T-helper 2 cell (primary cell): ENCODE measurements at regions not wholly inside any gene's neighbourhood (a gene's known extent, or its start where the extent isn't known, plus 50 kb on each side); places are given as distances from the start of the nearest gene placed in this dataset.
"Not testable (repeated sequence)": the region's sequence is repeated elsewhere in the genome, so short reads cannot be mapped to it uniquely, and the experiment has no call there.

Source experiments
- DNase-seq, 5 experiments: peaks; one replicate each; pipeline versions ENCODE4 v3.0.0 to v3.0.0-alpha.2; 2012 to 2022

DNA sequence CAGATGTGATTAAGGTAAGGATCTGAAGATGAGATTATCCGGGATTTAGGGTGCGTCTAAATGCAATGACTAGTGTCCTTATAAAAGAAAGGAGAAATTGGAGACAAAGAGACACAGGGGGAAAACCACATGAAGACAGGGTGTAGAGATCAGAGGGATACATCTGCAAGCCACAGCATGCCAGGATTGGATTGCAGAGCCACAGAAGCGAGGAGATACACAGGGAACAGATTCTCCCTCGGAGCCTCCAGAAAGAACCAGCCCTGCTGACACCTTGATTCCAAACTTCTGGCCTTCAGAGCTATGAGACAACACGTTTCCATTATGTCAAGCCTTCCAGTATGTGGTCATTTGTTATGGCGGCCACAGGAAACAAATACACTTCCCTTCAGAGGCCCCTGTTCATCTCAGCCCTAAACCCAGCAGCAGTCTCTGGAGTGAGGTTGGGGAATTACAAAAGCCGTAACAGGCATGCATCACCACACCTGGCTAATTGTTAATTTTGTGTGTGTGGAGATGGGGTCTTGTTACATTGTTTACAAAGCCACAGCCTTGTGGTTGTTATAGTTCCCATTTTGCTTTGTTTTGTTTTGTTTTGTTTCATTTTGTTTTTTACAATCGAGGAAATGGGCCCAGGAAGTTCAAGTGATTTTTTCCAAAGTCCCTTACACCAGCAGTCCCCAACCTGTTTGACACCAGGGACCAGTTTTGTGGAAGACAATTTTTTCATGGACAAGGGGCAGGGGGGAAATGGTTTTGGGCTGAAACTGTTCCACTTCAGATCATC is 51.6 kb upstream of the LYRM9 start:
- no peak for DNase-seq

DNA sequence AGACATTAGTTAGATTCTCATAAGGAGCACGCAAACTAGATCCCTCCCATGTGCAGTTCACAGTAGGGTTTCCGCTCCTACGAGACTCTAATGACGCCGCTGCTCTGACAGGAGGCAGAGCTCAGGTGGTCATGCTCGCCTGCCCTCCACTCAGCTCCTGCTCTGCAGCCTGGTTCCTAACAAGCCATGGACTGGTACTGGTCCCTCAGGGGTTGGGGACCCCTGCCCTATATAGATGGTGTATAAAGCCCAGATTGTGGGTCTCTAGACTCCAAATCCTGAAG is 52.1 kb upstream of the LYRM9 start:
- no peak for DNase-seq

DNA sequence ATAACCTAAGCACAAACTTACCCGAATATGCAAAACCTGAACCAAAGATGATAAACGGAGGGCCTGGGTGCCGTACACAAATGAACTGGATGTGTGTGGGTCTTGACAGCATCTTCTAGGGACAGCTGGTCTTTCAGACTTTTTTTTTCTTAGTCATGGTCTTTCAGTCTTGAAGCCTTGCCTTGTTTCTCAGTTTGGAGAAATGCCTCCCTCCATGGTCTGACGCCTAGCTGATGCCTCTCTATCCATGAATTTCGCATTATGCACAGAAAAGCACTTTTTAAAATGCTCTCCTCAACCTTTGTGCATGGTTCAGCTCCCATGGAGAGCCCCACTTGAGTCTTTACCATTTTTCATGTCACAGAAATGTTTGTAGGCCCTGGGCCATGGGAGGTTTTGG is 52.8 kb upstream of the LYRM9 start:
- DNase-seq, result no peak

DNA sequence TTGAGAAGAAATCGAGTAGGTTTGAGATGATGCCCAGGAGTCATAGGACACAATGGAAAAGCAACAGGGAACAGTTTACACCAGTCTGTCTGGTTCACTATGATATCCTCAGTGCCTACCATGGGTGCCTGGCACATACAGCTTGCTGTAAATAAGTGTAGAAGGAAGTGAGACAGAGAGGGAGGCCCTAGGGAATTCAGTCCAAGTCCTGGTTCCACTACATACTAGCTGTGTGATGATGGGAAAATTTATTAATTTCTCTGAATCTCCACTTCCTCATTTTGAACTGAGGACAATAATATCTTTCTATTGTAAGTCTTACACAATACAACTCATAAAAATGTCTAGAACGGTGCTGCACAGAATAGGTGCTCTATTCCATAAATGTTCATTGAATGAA is 53.3 kb upstream of the LYRM9 start:
- DNase-seq, result no peak

DNA sequence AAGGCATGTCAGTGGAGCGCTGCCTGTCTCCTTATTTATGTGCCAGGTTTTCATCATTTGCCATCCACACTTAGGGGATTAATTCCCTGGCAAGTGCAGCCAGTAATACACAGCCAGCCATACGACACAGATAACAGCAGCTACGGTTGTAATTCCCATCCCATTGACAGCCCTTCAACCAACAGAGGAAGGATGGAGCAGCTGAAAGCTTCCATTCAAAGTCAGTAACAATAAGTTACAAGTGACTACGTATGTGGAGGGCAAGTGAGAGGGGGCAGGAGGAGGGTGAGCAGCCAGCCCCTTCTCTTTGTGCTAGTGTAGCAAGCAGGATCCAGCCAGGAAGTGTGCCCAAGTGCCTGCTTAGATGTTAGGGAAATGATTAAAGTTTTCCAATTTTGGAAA is 53.8 kb upstream of the LYRM9 start:
- DNase-seq, result no peak

DNA sequence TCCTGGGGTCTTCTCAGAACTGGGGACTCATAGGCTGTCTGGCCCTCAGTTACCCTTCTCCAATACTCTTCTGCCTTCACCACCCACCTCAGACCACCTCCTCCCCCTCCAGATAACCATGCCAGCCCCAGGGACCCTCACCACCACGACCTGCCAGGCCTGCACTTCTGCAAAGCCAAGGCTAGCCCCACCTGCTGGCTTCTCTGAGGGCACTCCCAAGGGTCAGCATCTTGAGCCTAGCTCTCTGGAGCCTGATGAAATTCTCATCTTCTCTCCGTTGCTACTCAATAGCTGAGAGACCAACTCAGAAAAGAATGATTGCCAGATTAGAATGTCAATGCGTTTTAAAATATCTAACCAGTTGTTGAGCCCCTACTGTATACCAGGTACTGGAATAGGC is 56.1 kb upstream of the LYRM9 start:
- DNase-seq, result no peak

DNA sequence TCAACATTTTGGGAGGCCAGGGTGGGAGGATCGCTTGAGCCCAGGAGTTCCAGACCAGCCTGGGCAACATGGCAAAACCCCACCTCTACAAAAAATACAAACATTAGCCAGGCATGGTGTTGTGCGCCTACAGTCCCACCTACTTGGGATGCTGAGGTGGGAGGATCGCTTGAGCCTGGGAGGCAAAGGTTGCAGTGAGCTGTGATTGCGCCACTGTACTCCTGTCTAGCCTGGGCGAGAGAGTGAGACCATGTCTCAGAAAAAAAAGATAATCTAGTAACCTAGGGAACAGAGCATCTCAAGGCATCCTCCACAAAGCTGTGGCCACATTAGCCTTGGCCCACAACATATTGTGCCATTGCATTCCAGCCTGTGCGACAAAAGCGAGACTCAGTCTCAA is 57.1 kb upstream of the LYRM9 start:
- DNase-seq, result not testable (repeated sequence)

DNA sequence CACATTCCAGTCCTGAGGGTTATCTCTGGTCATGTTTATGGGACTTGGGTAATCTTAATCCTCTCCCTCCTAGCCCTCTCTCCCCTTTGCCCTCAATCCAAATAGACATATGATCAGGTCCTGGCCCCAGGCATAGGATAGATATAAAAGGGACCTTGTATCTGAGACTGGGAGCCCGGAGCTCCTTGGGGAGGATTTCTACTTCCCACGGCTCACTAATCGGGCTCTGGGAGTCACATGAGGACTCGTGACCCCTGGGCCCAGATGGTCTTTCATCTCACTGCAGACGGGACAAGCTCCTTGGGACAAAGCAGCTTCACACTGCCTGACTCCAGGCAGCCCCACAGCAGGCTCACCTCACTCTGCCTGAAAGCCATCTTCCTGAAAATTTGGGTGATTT is 57.8 kb upstream of the LYRM9 start:
- no peak for DNase-seq

DNA sequence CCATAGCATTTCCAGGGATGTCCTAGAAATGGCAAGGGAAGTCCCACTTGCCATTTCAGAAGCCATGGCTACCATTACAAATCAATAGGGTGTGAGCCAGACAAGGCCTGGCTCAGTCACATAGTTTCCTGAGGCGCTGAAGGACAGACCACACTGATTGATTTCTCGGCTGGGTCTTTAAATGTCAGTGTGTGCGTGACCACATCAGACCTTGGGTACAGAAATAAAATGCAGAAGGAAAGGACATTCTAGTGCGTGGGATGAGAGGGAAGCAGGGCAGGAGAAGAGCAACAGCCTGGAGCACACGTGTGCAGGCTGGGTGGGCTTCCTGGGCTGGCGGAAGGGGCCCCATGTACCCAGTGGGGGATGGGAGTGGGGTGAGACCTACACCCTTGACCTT is 58.7 kb upstream of the LYRM9 start:
- no peak for DNase-seq

DNA sequence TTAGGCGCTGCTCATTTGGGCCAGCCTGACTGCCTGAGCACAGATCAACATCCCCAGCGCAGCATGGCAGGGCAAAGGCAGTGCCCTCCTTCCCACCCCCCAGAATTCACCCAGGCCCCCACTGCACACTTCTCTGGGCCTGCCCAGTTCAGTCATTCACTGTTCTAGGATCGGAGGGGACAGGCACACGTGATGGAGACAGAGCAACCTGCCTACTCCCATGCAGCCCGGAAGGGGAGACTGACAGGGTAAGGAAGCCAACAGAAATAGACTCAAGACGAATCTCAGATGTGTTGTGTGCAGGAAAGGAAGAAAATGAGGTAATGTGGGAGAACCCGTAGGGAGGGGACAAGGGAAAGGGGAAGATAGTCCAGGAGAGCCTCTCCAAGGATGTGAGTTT is 59.2 kb upstream of the LYRM9 start:
- no peak for DNase-seq

DNA sequence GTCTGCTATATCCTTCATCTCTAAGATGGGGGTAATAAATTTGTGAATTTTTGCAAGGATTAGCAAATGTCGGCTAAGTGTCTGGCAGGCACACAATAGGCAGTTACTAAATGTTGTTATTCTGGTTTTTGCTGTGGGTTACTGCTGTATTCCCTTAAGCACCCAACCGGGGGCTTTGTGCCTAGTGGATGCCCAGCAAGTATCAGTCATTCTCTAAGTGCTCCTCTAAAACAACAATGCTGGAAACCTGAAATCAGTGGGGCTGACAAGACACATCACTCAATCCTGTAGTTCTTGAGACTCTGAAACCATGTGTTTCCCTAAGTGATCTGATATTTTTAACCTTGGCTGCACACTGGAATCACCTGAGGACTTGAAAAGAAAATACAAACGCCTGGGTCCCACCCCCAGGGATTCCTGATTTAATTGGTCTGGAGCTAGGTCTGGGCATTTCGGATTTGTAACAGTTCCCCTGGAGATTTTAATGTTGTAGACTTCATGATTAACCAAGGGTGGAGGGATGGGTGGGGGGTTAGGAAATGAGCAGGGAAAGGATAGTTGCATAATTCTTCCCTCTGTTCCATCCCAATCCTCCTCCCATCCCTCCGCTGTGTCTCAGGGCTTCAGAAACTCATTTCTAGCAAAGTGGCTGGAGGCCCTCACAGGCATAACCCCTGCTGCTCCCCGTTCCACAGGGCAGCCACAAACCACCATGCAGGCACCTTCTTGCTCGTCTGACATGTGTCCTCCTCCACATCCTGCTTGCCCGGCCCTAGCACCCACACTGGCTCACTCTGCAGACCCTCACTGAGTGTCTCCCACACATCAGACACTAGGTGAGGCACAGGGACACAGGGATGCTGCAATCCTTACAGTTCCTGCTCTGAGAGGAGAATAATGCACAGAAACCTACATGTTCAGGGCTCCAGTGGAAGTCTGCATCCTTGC is 61.7 kb upstream of the LYRM9 start:
- DNase-seq, result peak in 1 of 5 experiments; percentile 2

DNA sequence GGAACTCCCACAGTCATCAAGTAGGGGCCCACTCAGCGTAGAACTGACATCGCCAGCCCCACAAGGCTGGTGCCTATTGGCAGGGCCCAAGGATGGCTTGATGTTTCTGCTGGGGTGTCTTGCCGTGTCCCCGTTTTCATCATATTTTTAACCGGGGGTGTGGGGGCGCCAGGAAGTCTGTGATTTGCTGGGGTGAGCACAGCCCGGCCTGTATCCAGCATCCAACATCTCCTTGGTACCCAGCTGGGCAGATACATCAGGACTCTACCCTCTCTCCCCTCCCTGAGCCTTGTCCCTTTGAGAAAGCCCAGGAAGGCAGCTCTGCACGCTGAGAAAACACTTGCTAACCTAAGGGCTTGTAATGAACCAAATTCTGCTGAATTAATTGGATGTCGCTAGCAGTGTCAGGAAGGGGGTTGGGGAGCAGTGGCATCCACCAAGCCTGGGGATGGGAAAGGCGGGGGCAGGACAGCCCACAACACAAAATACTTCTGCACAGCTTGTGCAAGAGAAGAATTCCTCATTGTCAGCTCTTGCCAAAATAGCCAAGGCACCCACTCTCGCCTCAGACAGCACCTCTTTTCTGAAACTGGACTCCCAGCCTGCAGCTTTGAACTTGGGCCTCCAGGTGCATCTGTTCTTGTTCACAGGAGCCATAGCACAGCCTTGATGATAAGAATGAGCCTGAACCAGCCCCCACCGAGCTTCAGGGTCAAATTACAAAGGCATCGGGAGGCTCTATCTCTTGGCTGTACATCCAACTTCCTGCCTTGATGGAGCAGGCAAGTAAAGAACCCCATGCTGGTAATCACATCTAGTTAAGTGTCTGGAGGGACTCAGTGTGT is 63.7 kb upstream of the LYRM9 start:
- no peak for DNase-seq

DNA sequence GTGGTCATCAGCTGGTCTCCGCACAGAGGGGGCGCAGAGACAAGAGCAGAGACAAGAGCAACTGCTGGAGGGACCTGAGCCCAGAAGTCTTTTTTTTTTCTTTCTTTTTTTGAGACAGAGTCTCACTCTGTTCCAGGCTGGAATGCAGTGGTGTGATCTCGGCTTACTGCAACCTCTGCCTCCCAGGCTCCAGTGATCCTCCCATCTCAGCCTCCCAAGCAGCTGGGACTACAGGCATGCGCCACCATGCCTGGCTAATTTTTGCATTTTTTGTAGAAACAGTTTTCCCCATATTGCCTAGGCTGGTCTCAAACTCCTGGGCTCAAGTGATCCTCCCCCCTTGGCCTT is 64.3 kb upstream of the LYRM9 start:
- DNase-seq, result not testable (repeated sequence)

DNA sequence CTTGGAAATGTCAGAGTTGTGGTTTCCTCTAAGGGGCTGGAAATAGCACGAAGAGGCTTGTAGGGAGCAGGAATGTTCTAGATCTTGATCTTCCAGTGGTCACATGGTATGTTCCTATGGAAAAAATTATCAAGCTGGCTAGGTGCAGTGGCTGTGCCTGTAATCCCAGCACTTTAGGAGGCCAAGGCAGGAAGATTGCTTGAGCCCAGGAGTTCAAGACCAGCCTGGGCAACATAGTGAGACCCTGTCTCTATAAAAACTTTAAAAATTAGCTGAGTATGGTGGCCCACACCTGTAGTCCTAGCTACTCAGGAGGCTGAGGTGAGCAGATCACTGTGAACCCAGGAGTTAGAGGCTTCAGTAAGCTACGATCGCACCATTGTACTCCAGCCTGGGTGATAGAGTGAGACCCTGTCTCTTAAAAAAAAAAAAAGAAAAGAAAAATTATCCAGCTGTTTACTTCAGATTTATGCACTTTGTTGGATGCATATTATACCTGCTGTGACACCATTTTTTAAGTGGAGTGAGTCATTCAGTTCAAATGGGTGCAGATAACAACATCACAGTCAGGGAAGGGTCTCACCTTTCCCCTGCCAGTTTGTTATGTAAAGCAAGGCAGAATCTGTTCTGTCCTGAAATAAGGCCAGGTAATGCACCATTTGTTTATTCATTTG is 65.7 kb upstream of the LYRM9 start:
- no peak for DNase-seq

DNA sequence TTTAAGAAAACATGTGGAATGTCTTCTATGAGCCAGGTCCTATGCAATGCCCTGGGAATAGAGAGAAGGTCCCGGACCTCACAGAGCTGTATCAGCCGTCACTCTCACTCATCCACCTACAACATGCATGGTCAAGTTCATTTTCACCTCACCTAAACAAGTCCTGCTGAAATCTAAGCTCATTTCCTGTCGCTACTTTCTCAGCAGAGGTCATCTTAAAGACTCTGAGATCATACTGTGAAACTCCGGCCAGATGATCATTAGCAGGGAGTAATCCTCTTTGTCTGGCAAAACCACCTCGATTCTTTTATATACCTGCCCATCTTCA is 66.2 kb upstream of the LYRM9 start:
- no peak for DNase-seq

DNA sequence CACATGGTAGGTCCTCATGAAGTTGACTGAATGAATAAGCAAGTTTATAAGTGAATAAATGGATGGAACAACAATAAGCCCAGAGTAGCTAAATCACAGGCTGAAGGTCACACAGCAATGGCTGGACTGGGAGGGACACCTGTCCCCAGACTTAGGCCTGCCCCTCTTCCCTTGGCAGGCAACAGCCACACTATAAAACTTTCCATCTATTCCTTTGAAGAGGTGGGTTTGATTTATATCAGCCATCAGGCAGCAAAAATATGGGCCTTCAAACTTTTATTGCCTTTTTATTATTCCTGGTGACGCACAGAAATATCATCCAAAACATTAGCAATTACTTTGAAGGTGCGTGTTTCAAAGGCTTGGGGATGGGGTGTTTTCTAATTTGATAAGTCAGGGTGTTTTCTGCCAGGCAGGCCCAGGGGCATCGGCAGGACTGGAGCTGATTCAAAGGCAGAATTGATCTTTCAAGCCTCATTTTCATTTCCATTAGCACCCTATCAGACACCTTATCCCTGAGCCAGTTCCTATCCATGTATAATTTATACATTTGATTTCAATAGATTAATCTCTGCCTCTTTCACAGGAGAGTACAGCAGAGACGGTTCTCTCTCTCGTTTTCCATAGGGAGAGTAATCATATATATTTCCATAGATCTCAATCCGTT is 67.2 kb upstream of the LYRM9 start:
- no peak for DNase-seq

DNA sequence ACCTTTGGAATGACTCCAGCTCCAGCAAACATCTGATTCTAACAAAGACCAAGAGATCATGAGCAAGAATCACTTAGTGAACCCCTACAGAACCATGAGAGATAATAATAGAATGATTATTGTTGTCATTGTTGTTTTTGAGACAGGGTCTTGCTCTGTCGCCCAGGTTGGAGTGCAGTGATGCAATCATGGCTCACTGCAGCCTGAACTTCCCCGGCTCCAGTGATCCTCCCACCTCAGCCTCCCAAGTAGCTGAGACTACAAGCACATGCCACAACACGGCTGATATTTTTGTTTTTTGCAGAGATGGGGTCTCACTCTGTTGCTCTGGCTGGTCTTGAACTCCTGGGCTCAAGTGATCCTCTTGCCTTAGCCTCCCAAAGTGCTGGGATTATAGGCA is 69.4 kb upstream of the LYRM9 start:
- not testable (repeated sequence) for DNase-seq

DNA sequence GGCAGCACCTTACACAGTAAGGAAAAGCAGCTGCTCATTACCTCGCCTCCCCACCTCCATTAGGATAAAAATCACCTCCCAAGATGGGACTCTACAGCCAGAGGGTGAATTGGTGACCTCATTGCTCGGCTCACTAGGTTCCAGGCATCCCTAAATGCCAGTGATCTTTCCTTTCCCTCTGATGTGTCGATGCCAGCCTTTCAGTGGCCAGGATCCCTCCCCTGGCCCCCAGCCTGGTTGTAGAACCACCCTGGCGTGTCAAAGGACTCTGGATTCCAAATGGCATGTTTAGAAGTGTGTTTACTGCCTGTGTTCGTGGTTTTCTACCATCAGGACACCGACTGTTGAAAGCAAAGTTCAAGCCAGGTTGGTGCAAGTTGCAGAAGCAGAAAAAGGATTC is 72.1 kb upstream of the LYRM9 start:
- DNase-seq, result no peak

DNA sequence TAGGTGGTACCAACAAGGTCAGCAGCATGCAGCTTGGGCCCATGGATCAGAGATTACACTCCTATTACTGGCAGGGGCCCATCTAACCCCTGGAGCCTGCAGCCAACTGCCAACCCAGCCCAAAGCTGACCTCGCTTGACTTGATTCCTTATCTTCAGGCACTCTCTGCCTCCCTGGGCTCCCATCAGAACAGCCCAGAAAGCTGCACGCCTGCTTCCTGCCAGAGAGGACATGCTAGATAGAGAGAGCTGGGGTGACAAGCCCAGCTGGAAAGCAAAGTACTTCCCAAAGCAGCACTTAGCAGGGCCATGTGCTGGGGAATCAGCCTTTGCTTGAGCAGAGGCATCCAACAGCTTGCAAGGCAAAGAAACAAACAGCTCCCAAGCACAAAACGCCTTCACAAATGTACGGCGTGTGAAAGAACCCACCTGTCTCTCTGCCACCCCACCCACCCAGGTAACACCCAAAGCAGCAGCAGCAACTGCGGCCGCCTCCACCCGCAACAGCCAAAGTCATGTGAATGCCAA is 74.2 kb upstream of the NLK start:
- DNase-seq, result no peak

DNA sequence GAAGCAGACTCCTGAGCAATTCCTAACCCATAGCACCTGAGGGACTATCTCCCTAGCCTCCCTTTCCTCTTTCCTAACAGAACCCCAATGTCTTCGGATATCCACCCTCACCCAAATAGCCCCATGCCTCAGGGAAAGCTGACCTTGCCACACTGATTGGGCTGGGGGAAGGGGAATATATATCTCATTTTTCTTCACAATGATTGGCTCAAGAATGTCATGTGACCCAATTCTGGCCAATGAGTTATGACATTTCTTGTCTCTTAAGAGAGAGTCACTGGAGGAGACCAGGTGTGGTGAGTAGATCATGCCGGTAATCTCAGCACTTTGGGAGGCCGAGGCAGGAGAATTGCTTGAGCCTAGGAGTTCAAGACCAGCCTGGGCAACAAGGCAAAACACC is 71.9 kb upstream of the NLK start:
- DNase-seq, result no peak

DNA sequence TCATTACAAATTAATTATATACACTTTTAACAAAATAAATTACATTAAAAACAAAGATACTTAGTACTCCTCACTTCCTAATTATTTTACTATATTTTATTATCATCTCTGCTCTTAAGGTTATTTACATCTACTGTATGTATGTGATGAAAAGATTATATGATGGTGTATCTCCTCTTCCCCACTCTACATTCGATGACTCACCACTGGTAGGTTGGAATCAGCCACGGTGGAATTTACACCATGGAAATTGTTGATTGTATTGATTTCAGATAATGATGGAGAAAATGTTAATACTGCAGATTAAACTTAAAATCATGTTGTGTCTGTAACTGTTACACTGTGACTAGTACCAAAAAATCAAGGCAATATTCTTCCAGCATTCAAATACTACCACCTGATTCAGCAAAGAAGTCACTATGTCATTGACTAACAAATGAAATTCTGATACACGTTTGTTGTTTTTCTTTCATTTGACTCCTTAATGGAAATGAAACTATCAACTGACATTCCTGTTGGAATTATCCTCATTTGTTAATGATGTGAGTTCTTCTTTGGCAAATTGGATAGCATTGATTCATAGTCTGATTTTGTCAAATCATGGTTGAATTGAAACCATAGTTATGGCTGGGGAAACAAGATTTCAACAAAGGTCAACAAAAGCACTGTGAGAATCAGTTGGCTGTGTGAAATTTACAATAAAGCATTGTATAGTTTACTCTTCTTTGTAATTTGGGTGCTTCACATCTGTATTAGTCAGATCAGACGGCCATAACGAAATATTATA is 69.0 kb upstream of the NLK start:
- DNase-seq, result no peak
